PC-3 (cell line): ENCODE measurements at regions not wholly inside any gene's neighbourhood (a gene's known extent, or its start where the extent isn't known, plus 50 kb on each side); places are given as distances from the start of the nearest gene placed in this dataset.
"Not testable (repeated sequence)": the region's sequence is repeated elsewhere in the genome, so short reads cannot be mapped to it uniquely, and the experiment has no call there.

Source experiments
- CTCF ChIP-seq: fragments of 300-600 bp; sonication (generic); conservative IDR thresholded peaks from 2 replicates; pipeline ENCODE4 v1.5.1; 2017; ENCODE audit warnings: antibody characterized with exemption, low read depth, mild to moderate bottlenecking, low read length
- EZH2 ChIP-seq: fragments of 300-600 bp; sonication (generic); IDR thresholded peaks from one replicate; pipeline ENCODE4 v1.6.1; 2017; ENCODE audit warnings: antibody characterized with exemption, mild to moderate bottlenecking, low read length; ENCODE audit not compliant: unreplicated experiment

- TF ChIP-seq CTCF, EZH2: not testable (repeated sequence)
These were observed 52.4 kb upstream of the ANKRD10 start for GRCh38 chr13:110967156-110967855.
